Gastrocnemius medialis (tissue), 4 donors: ENCODE measurements at regions not wholly inside any gene's neighbourhood (a gene's known extent, or its start where the extent isn't known, plus 50 kb on each side); places are given as distances from the start of the nearest gene placed in this dataset.

Experiments
- CTCF ChIP-seq, 5 experiments: fragments of 450-650 bp in 3 of 5; fragments of 200-600 bp in 2 of 5; sonication (generic) in 2 of 5; IDR thresholded peaks in 4 of 5; conservative IDR thresholded peaks in 1 of 5; 1 replicate in 4 of 5; 2 replicates in 1 of 5; pipeline ENCODE4 v1.5.1; 2016 to 2019; ENCODE audit warnings: antibody characterized with exemption in 5 of 5, mild to moderate bottlenecking in 3 of 5, moderate library complexity in 3 of 5
- POLR2A ChIP-seq, 2 donors: fragments of 450-650 bp; IDR thresholded peaks; one replicate each; pipeline ENCODE4 v1.6.1; 2017; ENCODE audit warnings: antibody characterized with exemption in 2 of 2, mild to moderate bottlenecking in 2 of 2, moderate library complexity in 2 of 2

DNA sequence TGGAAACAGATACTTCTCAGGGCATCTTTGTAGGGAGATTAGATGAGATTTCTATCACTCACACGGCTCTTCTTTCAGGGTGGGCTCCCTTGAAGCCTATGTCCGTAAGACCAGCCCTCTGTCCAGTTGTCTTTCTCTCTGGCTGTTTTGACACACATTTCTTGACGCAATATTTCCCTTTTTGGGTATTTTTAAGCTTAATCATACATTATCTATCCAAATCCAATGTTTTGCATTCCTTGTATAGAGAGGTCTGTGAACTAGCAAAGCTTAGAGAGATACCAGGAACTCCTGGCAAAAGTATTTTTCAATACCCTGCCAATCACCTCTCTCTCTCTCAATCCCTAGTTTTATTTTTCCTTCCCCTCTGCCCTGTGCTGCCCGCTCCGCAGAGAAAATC, 79.3 kb downstream of the EOMES start:
- TF ChIP-seq POLR2A (IDR thresholded peaks at IDR 0.05) (no peak), CTCF (IDR thresholded peaks at IDR 0.05 in 4 of 5, conservative IDR thresholded peaks at IDR 0.05 in 1 of 5) (no peak)
